ENCODE measurements at regions not wholly inside any gene's neighbourhood (a gene's known extent, or its start where the extent isn't known, plus 50 kb on each side); places are given as distances from the start of the nearest gene placed in this dataset.

- Histone ChIP-seq H3K27me3 (replicated peaks in 1 of 2; ENCODE audit: control insufficient read depth in 2 of 2, insufficient read depth in 2 of 2, low read length in 1 of 2) (no peaks in the 10 kb centered on the region), H3K9me3 (replicated peaks; ENCODE audit: control insufficient read depth, insufficient read depth, low read length) (no peaks in the 10 kb centered on the region), H3K9ac (ENCODE audit: control insufficient read depth, insufficient read depth, low read length) (no peak overlapping the region), H3K36me3 (ENCODE audit: control insufficient read depth in 2 of 2, insufficient read depth in 2 of 2, low read length in 1 of 2) (no peaks in the 10 kb centered on the region), H3K4me3 (no peak overlapping the region), H3K4me2 (ENCODE audit: control insufficient read depth, insufficient read depth) (no peak overlapping the region), H3K27ac (ENCODE audit: control insufficient read depth, insufficient read depth) (no peak overlapping the region), H2AFZ (ENCODE audit: control insufficient read depth, low read depth, low read length) (no peak overlapping the region), H4K20me1 (ENCODE audit: control insufficient read depth, insufficient read depth) (no peaks in the 10 kb centered on the region; the same call in 1 of the 2 replicates), H3K4me1 (ENCODE audit: control insufficient read depth, insufficient read depth, low read length) (no peaks in the 10 kb centered on the region), H3K79me2 (ENCODE audit: control insufficient read depth, insufficient read depth, low read length) (no peaks in the 10 kb centered on the region)
- no TSS peak for BruUV-seq (replicated peaks)
- intact Hi-C loops (cut with micrococcal nuclease; ENCODE audit: unreplicated experiment): no loop called here
- FAIRE-seq: no peak
- ChIA-PET CTCF (interaction anchor here (1.0 to 1.3 kb wide), 2 partner anchors 66 to 947 kb away, joined by 4 to 6 read pairs; no protein-coding TSS in a partner anchor), SMC1A (ENCODE audit: uncharacterized antibody, unreplicated experiment) (no interaction called here), POLR2A (no interaction called here), RAD21 (ENCODE audit: unreplicated experiment) (no interaction called here)
- in situ Hi-C loops (cut with MboI): no loop called here
- ATAC-seq: no peak
- no peak for DNase-seq (ENCODE audit: low read depth, low spot score)
- no peak for TF ChIP-seq BRCA1 (IDR thresholded peaks at IDR 0.05; ENCODE audit: low read depth, low read length)
- TF ChIP-seq USF2 (IDR thresholded peaks at IDR 0.05; ENCODE audit: borderline replicate concordance, low read depth, low read length): no peak
- TF ChIP-seq, protein P1, sequence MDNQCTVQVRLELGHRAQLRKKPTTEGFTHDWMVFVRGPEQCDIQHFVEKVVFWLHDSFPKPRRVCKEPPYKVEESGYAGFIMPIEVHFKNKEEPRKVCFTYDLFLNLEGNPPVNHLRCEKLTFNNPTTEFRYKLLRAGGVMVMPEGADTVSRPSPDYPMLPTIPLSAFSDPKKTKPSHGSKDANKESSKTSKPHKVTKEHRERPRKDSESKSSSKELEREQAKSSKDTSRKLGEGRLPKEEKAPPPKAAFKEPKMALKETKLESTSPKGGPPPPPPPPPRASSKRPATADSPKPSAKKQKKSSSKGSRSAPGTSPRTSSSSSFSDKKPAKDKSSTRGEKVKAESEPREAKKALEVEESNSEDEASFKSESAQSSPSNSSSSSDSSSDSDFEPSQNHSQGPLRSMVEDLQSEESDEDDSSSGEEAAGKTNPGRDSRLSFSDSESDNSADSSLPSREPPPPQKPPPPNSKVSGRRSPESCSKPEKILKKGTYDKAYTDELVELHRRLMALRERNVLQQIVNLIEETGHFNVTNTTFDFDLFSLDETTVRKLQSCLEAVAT (IDR thresholded peaks at IDR 0.05): no peak
- TF ChIP-seq, protein P2, sequence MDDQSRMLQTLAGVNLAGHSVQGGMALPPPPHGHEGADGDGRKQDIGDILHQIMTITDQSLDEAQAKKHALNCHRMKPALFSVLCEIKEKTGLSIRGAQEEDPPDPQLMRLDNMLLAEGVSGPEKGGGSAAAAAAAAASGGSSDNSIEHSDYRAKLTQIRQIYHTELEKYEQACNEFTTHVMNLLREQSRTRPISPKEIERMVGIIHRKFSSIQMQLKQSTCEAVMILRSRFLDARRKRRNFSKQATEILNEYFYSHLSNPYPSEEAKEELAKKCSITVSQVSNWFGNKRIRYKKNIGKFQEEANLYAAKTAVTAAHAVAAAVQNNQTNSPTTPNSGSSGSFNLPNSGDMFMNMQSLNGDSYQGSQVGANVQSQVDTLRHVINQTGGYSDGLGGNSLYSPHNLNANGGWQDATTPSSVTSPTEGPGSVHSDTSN (IDR thresholded peaks at IDR 0.05; ENCODE audit: insufficient replicate concordance, low read depth, low read length): no peak
- no peak for TF ChIP-seq SIN3A (IDR thresholded peaks at IDR 0.05; ENCODE audit: low read depth, low read length)
- TF ChIP-seq JUNB (IDR thresholded peaks at IDR 0.05): no peak
- no peak for TF ChIP-seq ZNF207 (IDR thresholded peaks at IDR 0.05; ENCODE audit: borderline replicate concordance)
- TF ChIP-seq, protein P3, sequence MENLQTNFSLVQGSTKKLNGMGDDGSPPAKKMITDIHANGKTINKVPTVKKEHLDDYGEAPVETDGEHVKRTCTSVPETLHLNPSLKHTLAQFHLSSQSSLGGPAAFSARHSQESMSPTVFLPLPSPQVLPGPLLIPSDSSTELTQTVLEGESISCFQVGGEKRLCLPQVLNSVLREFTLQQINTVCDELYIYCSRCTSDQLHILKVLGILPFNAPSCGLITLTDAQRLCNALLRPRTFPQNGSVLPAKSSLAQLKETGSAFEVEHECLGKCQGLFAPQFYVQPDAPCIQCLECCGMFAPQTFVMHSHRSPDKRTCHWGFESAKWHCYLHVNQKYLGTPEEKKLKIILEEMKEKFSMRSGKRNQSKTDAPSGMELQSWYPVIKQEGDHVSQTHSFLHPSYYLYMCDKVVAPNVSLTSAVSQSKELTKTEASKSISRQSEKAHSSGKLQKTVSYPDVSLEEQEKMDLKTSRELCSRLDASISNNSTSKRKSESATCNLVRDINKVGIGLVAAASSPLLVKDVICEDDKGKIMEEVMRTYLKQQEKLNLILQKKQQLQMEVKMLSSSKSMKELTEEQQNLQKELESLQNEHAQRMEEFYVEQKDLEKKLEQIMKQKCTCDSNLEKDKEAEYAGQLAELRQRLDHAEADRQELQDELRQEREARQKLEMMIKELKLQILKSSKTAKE (IDR thresholded peaks at IDR 0.05; ENCODE audit: low read depth, poor library complexity, severe bottlenecking): no peak
- TF ChIP-seq ATF2 (IDR thresholded peaks at IDR 0.05; ENCODE audit: low read length): no peak
- TF ChIP-seq, protein P4, sequence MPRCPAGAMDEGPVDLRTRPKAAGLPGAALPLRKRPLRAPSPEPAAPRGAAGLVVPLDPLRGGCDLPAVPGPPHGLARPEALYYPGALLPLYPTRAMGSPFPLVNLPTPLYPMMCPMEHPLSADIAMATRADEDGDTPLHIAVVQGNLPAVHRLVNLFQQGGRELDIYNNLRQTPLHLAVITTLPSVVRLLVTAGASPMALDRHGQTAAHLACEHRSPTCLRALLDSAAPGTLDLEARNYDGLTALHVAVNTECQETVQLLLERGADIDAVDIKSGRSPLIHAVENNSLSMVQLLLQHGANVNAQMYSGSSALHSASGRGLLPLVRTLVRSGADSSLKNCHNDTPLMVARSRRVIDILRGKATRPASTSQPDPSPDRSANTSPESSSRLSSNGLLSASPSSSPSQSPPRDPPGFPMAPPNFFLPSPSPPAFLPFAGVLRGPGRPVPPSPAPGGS (IDR thresholded peaks at IDR 0.05; ENCODE audit: borderline replicate concordance, insufficient read depth, low read depth, low read length, poor library complexity, severe bottlenecking): no peak
- no peak for TF ChIP-seq SREBF2 (IDR thresholded peaks at IDR 0.05; ENCODE audit: low read length)
- TF ChIP-seq, protein P5, sequence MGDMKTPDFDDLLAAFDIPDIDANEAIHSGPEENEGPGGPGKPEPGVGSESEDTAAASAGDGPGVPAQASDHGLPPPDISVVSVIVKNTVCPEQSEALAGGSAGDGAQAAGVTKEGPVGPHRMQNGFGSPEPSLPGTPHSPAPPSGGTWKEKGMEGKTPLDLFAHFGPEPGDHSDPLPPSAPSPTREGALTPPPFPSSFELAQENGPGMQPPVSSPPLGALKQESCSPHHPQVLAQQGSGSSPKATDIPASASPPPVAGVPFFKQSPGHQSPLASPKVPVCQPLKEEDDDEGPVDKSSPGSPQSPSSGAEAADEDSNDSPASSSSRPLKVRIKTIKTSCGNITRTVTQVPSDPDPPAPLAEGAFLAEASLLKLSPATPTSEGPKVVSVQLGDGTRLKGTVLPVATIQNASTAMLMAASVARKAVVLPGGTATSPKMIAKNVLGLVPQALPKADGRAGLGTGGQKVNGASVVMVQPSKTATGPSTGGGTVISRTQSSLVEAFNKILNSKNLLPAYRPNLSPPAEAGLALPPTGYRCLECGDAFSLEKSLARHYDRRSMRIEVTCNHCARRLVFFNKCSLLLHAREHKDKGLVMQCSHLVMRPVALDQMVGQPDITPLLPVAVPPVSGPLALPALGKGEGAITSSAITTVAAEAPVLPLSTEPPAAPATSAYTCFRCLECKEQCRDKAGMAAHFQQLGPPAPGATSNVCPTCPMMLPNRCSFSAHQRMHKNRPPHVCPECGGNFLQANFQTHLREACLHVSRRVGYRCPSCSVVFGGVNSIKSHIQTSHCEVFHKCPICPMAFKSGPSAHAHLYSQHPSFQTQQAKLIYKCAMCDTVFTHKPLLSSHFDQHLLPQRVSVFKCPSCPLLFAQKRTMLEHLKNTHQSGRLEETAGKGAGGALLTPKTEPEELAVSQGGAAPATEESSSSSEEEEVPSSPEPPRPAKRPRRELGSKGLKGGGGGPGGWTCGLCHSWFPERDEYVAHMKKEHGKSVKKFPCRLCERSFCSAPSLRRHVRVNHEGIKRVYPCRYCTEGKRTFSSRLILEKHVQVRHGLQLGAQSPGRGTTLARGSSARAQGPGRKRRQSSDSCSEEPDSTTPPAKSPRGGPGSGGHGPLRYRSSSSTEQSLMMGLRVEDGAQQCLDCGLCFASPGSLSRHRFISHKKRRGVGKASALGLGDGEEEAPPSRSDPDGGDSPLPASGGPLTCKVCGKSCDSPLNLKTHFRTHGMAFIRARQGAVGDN (IDR thresholded peaks at IDR 0.05): no peak
These were observed 355.6 kb downstream of the TNS1 start for GRCh38 chr2:217647226-217647625.

Data from GM12878 (cell line).